ENCODE measurements at regions not wholly inside any gene's neighbourhood (a gene's known extent, or its start where the extent isn't known, plus 50 kb on each side); places are given as distances from the start of the nearest gene placed in this dataset.

GRCh38 chr2:160891353-160891740 is 268.9 kb upstream of the TANK start:
- no peak for TF ChIP-seq EZH2phosphoT487 (IDR thresholded peaks at IDR 0.05; ENCODE audit: borderline replicate concordance)
- TF ChIP-seq, protein P1, sequence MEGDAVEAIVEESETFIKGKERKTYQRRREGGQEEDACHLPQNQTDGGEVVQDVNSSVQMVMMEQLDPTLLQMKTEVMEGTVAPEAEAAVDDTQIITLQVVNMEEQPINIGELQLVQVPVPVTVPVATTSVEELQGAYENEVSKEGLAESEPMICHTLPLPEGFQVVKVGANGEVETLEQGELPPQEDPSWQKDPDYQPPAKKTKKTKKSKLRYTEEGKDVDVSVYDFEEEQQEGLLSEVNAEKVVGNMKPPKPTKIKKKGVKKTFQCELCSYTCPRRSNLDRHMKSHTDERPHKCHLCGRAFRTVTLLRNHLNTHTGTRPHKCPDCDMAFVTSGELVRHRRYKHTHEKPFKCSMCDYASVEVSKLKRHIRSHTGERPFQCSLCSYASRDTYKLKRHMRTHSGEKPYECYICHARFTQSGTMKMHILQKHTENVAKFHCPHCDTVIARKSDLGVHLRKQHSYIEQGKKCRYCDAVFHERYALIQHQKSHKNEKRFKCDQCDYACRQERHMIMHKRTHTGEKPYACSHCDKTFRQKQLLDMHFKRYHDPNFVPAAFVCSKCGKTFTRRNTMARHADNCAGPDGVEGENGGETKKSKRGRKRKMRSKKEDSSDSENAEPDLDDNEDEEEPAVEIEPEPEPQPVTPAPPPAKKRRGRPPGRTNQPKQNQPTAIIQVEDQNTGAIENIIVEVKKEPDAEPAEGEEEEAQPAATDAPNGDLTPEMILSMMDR (conservative IDR thresholded peaks at IDR 0.05; ENCODE audit: low read length), result no peak
- no peak overlapping the region for H3K9ac ChIP-seq (ENCODE audit: low read depth, low read length, poor library complexity, severe bottlenecking)
- H2AFZ ChIP-seq (ENCODE audit: low read length), result no peak overlapping the region

DNA sequence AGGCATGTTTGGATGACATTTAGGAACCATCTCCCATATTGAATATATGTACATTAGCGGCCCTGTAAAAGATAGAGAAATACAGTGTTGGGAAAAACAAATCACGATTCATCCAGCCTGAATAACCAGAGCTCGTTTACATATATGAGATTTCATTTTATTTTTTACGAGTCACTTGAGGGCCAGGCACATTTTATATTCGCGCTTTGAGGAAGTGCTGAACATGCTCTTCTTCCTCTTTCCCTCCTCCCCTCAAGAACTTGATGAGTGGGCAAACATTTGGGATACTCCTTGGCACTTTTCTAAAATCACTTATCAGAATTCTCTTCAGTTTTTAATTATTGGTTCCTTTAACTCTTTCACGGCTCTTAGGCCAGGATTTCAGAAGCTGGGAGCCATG is 268.0 kb upstream of the TANK start:
- H3K9me3 ChIP-seq (ENCODE audit: insufficient read depth, low read depth, low read length), result no peaks in the 10 kb centered on the region
- no peaks in the 10 kb centered on the region for H3K36me3 ChIP-seq (ENCODE audit: insufficient read depth, low read length)
- no peak overlapping the region for H2AFZ ChIP-seq (ENCODE audit: low read length)
- no peaks in the 10 kb centered on the region for H3F3A ChIP-seq (ENCODE audit: low read depth)
- TF ChIP-seq, protein P1 (conservative IDR thresholded peaks at IDR 0.05; ENCODE audit: low read length), result no peak
- no peak for TF ChIP-seq EZH2phosphoT487 (IDR thresholded peaks at IDR 0.05; ENCODE audit: borderline replicate concordance)
- H4K20me1 ChIP-seq (ENCODE audit: insufficient read depth, low read length, poor library complexity, severe bottlenecking), result no peaks in the 10 kb centered on the region
- H3K79me2 ChIP-seq (ENCODE audit: insufficient read depth, low read length), result no peaks in the 10 kb centered on the region
- no peaks in the 10 kb centered on the region for H3K4me1 ChIP-seq (ENCODE audit: insufficient read depth, low read length, poor library complexity, severe bottlenecking)
- H3K9ac ChIP-seq (ENCODE audit: low read depth, low read length, poor library complexity, severe bottlenecking), result no peak overlapping the region
- H3K9me2 ChIP-seq (replicated peaks; ENCODE audit: low read depth, low read length), result no peaks in the 10 kb centered on the region
- no peak overlapping the region for H3K4me3 ChIP-seq (ENCODE audit: low read length, poor library complexity, severe bottlenecking)
- H3K4me2 ChIP-seq (ENCODE audit: low read depth, low read length, poor library complexity, severe bottlenecking), result no peak overlapping the region
- peaks cover 11% of the 10 kb centered on the region for H3K27me3 ChIP-seq (ENCODE audit: insufficient read depth, low read length, poor library complexity, severe bottlenecking)

More at GRCh38 chr2:160891353-160891740, 268.9 kb upstream of the TANK start:
- Histone ChIP-seq H3K4me1 (ENCODE audit: insufficient read depth, low read length, poor library complexity, severe bottlenecking) (no peaks in the 10 kb centered on the region), H3F3A (ENCODE audit: low read depth) (no peaks in the 10 kb centered on the region), H3K9me2 (replicated peaks; ENCODE audit: low read depth, low read length) (no peaks in the 10 kb centered on the region), H3K79me2 (ENCODE audit: insufficient read depth, low read length) (no peaks in the 10 kb centered on the region), H3K9me3 (ENCODE audit: insufficient read depth, low read depth, low read length) (no peaks in the 10 kb centered on the region), H3K4me3 (ENCODE audit: low read length, poor library complexity, severe bottlenecking) (no peak overlapping the region), H4K20me1 (ENCODE audit: insufficient read depth, low read length, poor library complexity, severe bottlenecking) (no peaks in the 10 kb centered on the region), H3K4me2 (ENCODE audit: low read depth, low read length, poor library complexity, severe bottlenecking) (no peak overlapping the region), H3K36me3 (ENCODE audit: insufficient read depth, low read length) (no peaks in the 10 kb centered on the region), H3K27me3 (ENCODE audit: insufficient read depth, low read length, poor library complexity, severe bottlenecking) (peaks cover 11% of the 10 kb centered on the region)

- H3K4me1 ChIP-seq (ENCODE audit: insufficient read depth, low read length, poor library complexity, severe bottlenecking), result no peaks in the 10 kb centered on the region
- H3K9me3 ChIP-seq (ENCODE audit: insufficient read depth, low read depth, low read length), result no peaks in the 10 kb centered on the region
- H4K20me1 ChIP-seq (ENCODE audit: insufficient read depth, low read length, poor library complexity, severe bottlenecking), result no peaks in the 10 kb centered on the region
- H3K4me3 ChIP-seq (ENCODE audit: low read length, poor library complexity, severe bottlenecking), result no peak overlapping the region
- no peak for TF ChIP-seq EZH2phosphoT487 (IDR thresholded peaks at IDR 0.05; ENCODE audit: borderline replicate concordance)
- TF ChIP-seq, protein P1 (conservative IDR thresholded peaks at IDR 0.05; ENCODE audit: low read length), result no peak
- H2AFZ ChIP-seq (ENCODE audit: low read length), result no peak overlapping the region
- no peak overlapping the region for H3K9ac ChIP-seq (ENCODE audit: low read depth, low read length, poor library complexity, severe bottlenecking)
- peaks cover 11% of the 10 kb centered on the region for H3K27me3 ChIP-seq (ENCODE audit: insufficient read depth, low read length, poor library complexity, severe bottlenecking)
- no peaks in the 10 kb centered on the region for H3K9me2 ChIP-seq (replicated peaks; ENCODE audit: low read depth, low read length)
- no peaks in the 10 kb centered on the region for H3F3A ChIP-seq (ENCODE audit: low read depth)
- no peaks in the 10 kb centered on the region for H3K36me3 ChIP-seq (ENCODE audit: insufficient read depth, low read length)
- no peak overlapping the region for H3K4me2 ChIP-seq (ENCODE audit: low read depth, low read length, poor library complexity, severe bottlenecking)
- H3K79me2 ChIP-seq (ENCODE audit: insufficient read depth, low read length), result no peaks in the 10 kb centered on the region
Measured at GRCh38 chr2:160893581-160893980, 266.6 kb upstream of the TANK start.

All from Loucy (cell line).